ENCODE measurements at regions not wholly inside any gene's neighbourhood (a gene's known extent, or its start where the extent isn't known, plus 50 kb on each side); places are given as distances from the start of the nearest gene placed in this dataset.

DNA sequence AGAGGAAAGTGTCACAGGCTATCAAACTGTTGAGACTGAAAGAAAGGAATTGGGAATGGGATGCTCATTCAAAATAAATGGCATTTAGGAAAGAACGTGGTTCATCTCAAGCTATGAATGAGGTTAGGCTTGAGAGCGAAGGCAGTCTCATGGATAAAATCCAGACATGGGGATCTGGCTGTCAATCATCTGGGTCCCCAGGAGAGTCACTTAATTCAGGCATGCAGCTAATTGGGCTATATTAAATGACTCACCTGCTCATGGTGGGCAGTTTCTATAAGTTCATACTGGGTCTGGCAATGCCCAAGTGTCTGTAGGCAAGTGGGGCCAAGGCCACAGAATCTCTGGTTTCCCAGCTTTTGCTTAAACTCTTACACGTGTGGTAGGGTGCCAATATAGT is 286.5 kb upstream of the SEMA6A start:
- no peak for TF ChIP-seq POLR2A (IDR thresholded peaks at IDR 0.05)
- TF ChIP-seq CTCF (IDR thresholded peaks at IDR 0.05), result no peak
